Endothelial cell of umbilical vein (primary cell): ENCODE measurements at regions not wholly inside any gene's neighbourhood (a gene's known extent, or its start where the extent isn't known, plus 50 kb on each side); places are given as distances from the start of the nearest gene placed in this dataset.

Source experiments
- FOS ChIP-seq: IDR thresholded peaks from 2 replicates; pipeline ENCODE4 v1.6.1; 2011; ENCODE audit warnings: mild to moderate bottlenecking, low read length, moderate library complexity, borderline replicate concordance; ENCODE audit not compliant: insufficient read depth
- GATA2 ChIP-seq: IDR thresholded peaks from 2 replicates; pipeline ENCODE4 v1.7.0; 2011; ENCODE audit warnings: low read depth, mild to moderate bottlenecking, moderate library complexity, mixed read lengths, low read length; ENCODE audit not compliant: insufficient read length, insufficient read depth
- TF ChIP-seq, protein P1 (sequence below): IDR thresholded peaks from 2 replicates; pipeline ENCODE4 v1.6.1; 2011; ENCODE audit not compliant: insufficient read depth, insufficient read length

DNA sequence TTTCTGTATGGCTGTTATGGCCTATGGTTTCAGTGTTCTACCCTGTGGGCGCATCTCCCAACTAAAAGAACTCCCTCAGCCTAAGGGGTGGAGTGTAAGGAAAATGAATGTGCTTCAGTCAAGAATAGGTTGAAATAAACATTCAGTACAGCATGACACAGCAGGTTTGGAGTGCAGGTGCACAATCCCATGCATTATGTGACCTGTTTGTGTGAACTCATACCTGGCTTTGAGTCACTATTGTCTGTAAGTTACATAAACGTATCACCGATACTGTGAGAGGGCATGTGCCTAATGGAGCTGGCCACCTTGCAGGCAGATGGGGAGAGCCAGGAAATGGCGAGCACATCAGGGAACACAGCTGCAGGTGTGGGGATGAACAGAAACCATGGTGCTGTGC lies 216.0 kb downstream of the DSEL start:
- TF ChIP-seq GATA2 (no peak), FOS (no peak)
- TF ChIP-seq, protein P1, sequence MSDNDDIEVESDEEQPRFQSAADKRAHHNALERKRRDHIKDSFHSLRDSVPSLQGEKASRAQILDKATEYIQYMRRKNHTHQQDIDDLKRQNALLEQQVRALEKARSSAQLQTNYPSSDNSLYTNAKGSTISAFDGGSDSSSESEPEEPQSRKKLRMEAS: no peak
